SK-N-SH (cell line): ENCODE measurements at regions not wholly inside any gene's neighbourhood (a gene's known extent, or its start where the extent isn't known, plus 50 kb on each side); places are given as distances from the start of the nearest gene placed in this dataset.

Experiments
- NRF1 ChIP-seq: IDR thresholded peaks from 2 replicates; pipeline ENCODE4 v1.6.1; 2012; ENCODE audit warnings: low read depth, mild to moderate bottlenecking, low read length
- RAD21 ChIP-seq: IDR thresholded peaks from 2 replicates; pipeline ENCODE4 v1.6.1; 2012; ENCODE audit warnings: mild to moderate bottlenecking, low read length
- RXRA ChIP-seq: IDR thresholded peaks from 2 replicates; pipeline ENCODE4 v1.4.0; 2012; ENCODE audit warnings: low read depth, mild to moderate bottlenecking, borderline replicate concordance

DNA sequence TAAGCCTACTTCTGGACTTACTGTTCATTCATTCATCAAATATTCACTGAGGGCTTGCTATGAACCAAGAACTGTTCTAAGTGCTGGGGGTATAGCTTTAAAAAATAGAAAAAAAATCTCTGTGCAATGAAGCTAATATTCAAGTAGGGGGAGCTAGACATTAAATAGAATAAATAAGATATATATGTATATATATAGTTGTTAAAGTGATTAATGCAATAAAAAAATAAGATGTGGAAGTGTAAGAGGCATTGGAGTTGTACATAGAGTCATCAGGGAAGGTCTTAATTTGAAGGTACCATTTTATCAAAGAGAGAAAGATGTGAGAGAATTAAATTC is 181.2 kb upstream of the AGR3 start:
- TF ChIP-seq RAD21 (no peak), NRF1 (no peak), RXRA (no peak)
